Epithelial cell of esophagus (primary cell): ENCODE measurements at regions not wholly inside any gene's neighbourhood (a gene's known extent, or its start where the extent isn't known, plus 50 kb on each side); places are given as distances from the start of the nearest gene placed in this dataset.

Experiments used
- DNase-seq: peaks from one replicate; pipeline ENCODE4 v3.0.0; 2010; ENCODE audit warnings: low read depth
- H3K4me3 ChIP-seq: 2 replicates; pipeline ENCODE4 v1.5.1; 2011; ENCODE audit warnings: mild to moderate bottlenecking, low read length, control low read depth
- CTCF ChIP-seq: IDR thresholded peaks from 2 replicates; pipeline ENCODE4 v1.5.1; 2011; ENCODE audit warnings: low read depth, mild to moderate bottlenecking, low read length, control low read depth, inconsistent platforms; ENCODE audit not compliant: insufficient read depth; ENCODE audit errors: missing control alignments

- DNase-seq: no peak
- H3K4me3 ChIP-seq: no peak overlapping the region
- no peak for TF ChIP-seq CTCF
Measured at GRCh38 chr4:31104043-31104442, 383.9 kb downstream of the PCDH7 start.

GRCh38 chr4:31104577-31104976 lies 384.4 kb downstream of the PCDH7 start:
- no peak for DNase-seq
- no peak for TF ChIP-seq CTCF
- no peak overlapping the region for H3K4me3 ChIP-seq

GRCh38 chr4:31106419-31106818 lies 386.2 kb downstream of the PCDH7 start:
- no peak for TF ChIP-seq CTCF
- no peak overlapping the region for H3K4me3 ChIP-seq
- no peak for DNase-seq

- no peak overlapping the region for H3K4me3 ChIP-seq
- no peak for TF ChIP-seq CTCF
- DNase-seq: no peak
Measured at GRCh38 chr4:31107362-31107761, 387.2 kb downstream of the PCDH7 start.

- no peak overlapping the region for H3K4me3 ChIP-seq
- TF ChIP-seq CTCF: no peak
- DNase-seq: no peak
Measured at GRCh38 chr4:31108762-31109161, 388.6 kb downstream of the PCDH7 start.

- no peak overlapping the region for H3K4me3 ChIP-seq
- no peak for DNase-seq
- TF ChIP-seq CTCF: no peak
Measured at GRCh38 chr4:31111790-31112189, 391.6 kb downstream of the PCDH7 start.

GRCh38 chr4:31114816-31115215 lies 394.6 kb downstream of the PCDH7 start:
- no peak overlapping the region for H3K4me3 ChIP-seq
- TF ChIP-seq CTCF: no peak
- no peak for DNase-seq
